ENCODE measurements at regions not wholly inside any gene's neighbourhood (a gene's known extent, or its start where the extent isn't known, plus 50 kb on each side); places are given as distances from the start of the nearest gene placed in this dataset.

GRCh38 chr7:86202833-86203232 is 440.9 kb upstream of the GRM3 start:
- TF ChIP-seq CTCF (IDR thresholded peaks at IDR 0.05) = no peak
- TF ChIP-seq POLR2A (IDR thresholded peaks at IDR 0.05) = no peak
- TF ChIP-seq EP300 (IDR thresholded peaks at IDR 0.05) = no peak
